ENCODE measurements at regions not wholly inside any gene's neighbourhood (a gene's known extent, or its start where the extent isn't known, plus 50 kb on each side); places are given as distances from the start of the nearest gene placed in this dataset.
"Not testable (repeated sequence)": the region's sequence is repeated elsewhere in the genome, so short reads cannot be mapped to it uniquely, and the experiment has no call there.

DNA sequence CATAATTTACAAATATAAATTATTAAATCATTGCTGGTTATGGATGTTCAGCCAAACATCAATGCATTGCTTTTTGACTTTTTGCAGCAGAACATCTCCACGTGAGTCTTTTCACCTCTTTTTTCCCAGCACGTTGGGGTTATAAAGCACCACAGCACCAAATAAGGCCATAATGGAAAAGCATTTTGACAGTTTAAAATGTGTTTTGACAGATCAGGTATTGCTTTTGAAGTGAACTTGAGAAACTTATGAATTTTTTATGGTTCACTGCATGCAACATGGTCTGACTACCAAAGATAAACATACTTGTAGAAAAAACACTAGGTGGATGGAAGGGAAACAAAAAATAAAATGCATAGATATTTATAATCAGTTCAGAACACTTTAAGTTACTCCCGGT lies 622.4 kb downstream of the HTR1B start:
- ATAC-seq (no peak), DNase-seq (no peak)

DNA sequence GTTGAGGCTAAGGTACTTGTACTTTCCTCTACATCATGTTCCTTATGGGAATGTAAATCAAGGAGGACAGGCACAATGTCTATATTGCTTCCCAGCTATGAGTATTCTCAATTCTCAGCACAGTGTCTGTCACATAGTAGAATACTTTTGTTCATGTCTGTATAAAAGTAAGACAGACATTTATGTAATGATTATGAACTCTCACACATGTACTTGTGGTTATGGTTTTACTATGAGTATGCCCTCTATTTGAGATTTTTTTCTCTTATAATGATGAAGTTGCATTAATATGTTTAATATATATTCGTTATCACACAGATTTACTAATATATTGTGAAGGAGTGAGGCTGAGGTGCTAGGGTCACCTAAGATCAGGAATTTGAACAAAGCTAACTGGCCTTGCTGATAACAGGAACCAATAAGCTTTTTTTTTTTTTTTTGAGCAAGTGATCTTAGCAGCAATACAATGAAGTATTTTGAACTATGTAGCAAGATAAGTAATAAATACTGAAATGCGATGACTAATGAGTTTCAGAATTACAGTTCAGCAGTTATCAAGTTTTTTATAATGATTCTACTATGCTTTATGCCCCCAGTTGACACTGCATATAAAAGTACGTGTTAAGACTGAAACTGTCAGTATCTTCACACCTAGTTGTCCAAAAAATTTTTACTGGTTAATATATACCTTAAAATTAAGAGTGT lies 623.1 kb downstream of the HTR1B start:
- ATAC-seq (no peak), DNase-seq (no peak)

DNA sequence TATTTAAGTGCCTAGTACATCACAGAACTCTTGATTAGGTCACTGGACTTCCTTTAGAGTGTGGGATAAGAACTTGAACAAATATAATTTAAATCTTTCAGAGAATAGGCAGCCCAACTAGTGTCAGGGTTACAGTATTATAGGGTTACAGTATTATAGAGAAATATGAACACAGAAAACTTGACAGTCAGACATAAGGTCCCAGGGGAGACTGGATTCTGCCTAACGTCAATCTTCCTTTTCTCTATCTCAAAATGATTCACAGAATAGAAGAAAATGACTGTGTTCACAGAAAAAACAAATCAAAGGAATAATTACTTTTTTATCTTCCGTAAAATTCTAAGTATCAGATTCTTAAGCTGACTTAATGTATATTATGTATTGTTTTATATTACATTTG lies 623.8 kb downstream of the HTR1B start:
- no peak for DNase-seq

DNA sequence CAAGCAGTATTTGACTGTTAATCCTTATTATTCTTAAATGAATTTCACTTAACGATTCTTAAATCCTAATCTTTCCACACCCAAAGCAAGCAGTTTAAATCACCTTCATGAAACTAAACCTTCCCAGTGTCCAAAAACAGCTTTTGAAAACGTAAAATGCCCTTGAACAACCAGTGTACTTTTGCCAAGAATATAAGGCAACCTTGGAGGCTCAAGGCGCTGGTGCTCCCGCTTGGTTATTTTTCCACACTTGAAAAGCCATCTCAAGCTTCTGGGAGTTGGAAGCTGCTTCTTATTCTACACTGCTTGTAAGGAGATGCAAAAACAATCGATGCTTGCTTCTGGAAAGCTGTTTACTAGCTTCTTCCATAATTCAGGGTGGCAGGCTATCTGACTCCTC lies 625.7 kb downstream of the HTR1B start:
- no peak for DNase-seq

More for the DNA sequence above, 623.8 kb downstream of the HTR1B start:
- no peak for ATAC-seq

DNA sequence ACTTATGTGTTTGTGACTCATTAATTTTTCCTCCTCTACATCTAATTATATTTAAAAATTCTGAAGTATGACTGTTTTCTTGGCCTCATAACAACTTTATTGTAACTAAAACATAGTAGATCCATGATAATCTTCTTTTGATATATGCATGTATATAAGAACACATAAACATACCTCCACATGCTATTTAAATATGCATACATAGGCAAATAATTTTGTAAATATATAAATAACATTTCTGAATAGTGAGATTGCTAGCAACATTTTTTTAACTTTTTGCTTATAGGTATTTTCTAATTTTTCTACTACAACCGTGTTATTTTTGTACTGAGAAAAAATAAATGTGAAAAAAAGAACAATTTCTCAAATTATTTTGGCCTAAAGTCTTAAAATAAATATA lies 627.6 kb downstream of the HTR1B start:
- DNase-seq (no peak), ATAC-seq (no peak)

More for the DNA sequence above, 625.7 kb downstream of the HTR1B start:
- ATAC-seq, result no peak

DNA sequence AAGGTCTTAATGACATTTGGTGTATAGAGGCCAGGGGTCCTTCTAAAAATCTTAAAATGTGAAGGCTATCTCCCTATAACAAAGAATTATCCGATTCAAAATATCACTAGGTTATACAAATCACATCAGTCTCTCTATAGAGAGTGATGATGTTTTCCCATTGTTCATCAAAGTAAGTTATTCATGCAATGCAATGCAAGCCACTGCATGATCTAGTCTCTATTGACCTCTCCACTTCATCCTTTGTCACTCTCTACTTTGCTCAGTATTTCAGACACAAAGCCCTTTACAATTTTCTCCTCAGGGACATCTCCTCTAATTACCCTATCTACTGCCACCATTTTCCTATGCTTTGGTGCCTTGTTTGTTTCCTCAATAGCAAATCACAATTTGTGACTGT lies 628.0 kb downstream of the HTR1B start:
- ATAC-seq, result no peak
- DNase-seq, result no peak

DNA sequence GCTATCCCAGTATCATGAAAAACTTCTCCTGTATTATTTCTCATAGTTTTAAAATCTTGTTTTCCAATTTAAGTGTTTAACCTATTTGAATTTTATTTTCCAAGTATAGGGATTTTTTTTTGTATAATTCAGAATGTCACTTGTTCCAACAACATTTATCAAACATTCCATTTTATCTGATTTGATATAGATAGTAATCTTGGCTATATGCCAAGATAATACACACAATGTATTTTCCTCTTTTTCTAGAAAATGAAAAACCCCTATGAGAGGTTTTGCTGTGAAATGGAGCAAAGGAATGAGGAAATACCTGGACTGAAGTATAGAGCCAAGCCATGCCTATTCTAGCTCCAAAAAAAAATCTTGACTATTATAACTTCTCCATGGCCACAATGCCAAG lies 628.9 kb downstream of the HTR1B start:
- ATAC-seq, result no peak
- no peak for DNase-seq

DNA sequence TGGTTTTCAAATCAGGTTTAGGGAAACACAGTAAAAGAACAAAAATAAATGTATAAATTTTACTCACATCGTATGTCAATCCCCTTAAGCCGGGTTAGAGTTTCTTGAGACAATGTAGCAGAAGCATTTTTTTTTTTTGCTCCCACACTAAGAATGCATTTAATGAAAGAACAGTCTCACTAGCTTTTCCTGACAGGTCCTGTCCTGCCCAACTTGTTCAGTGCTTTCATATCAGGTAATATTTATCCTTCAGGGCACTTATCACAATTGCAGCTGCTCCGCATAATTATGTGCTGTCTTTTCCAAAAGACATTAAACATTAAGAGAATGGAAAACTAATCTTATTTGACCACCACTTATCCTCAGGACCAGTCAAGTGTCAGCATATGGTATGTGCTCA lies 632.0 kb downstream of the HTR1B start:
- ATAC-seq (no peak), DNase-seq (no peak)

DNA sequence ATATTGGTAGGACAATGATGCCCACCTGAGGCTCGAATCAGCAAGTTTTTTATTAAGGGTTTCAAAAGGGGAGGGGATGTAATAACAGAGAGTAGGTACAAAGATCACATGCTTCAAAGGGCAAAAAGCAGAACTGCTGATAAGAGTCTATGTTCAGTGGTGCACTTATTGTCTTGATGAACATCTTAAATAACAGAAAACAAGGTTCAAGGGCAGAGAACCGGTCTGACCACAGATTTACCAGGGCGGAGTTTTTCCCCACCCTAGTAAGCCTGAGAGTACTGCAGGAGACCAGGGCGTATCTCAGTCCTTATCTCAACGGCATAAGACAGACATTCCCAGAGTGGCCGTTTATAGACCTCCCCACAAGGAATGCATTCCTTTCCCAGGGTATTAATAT lies 639.7 kb downstream of the HTR1B start:
- ATAC-seq, DNase-seq: not testable (repeated sequence)

DNA sequence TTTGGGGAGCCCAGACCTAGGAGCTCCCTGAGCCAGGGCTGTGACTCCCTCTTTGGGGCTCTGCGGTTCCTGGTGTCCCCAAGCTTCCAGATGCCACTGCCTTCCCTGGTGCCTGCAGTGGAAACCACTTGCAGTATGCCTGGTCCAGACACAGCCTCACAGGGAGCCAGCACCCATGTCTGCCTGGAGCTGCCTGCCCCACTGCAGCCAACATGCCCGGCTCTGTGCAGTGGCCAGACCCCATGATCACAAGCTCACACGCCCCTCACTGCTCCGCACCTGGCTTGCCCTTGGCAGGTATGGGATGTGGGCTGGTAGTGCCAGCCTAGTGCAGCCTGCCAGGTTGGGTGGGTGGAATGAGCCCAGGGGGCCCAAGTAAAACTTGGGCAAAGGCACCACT lies 644.8 kb downstream of the HTR1B start:
- peak; percentile 9 for ATAC-seq
- DNase-seq, result no peak

DNA sequence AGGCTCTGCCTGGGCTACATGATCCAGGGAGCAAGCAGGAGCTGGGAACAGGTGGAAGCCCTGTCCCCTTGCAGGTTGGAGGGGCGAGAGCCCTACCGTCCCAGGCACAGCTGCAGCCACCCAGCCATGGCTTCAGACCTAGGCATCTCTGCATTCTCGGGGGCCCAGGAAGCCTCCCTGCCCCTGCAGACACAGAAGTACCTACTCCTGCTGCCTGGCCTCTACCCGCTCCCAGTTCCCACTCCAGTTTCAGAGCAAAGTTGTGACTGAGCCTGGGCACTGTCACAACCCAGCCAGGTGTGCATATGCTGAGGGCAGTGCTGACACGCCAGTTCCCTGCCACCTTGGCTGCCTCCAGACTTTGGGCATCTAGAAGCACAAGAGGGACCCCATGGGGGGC lies 645.9 kb downstream of the HTR1B start:
- no peak for DNase-seq
- no peak for ATAC-seq

DNA sequence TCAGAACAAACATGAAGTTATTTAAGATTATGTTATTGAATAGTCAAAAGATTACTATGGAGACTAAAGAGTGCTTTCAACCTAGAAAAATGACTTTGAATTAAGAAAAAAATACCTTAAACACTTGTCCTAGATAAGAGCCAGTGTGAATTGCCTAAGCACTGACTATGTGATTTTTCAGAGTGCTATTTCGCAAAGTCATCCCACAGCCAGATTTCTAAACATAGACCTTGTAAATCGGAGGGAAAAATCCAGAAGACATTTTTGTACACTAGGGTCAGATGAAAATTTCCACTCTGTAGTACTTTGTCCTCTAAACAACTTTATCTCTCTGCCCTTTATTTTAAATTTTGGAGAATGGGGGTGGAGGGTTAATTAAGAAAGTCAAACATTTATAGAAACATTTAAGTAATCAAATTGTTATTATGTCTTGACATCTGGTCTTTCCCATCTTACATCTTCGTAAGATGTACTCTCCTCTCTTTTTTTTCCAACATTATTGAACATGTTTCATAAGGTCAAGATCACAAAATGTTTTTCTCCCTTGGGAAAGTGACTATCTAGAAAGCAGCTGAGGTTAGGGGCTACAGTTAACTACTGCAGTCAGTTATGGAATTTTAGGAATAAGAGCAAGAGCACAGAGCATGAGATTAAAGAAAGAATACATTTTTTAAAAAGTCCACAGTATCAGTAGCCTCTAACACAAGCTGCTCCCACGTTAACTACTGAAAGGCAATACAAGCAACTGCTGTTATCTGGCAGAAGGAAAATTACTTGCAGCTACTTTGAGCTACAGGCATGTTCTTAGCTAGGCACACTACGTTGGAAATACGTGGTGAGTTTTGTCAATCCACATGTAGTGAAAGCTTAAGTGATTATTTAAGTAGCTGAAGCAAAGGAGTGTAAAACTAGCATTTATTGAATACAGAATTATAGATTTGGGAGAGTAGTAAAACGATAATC lies 648.5 kb downstream of the HTR1B start:
- ATAC-seq (no peak), DNase-seq (no peak)

DNA sequence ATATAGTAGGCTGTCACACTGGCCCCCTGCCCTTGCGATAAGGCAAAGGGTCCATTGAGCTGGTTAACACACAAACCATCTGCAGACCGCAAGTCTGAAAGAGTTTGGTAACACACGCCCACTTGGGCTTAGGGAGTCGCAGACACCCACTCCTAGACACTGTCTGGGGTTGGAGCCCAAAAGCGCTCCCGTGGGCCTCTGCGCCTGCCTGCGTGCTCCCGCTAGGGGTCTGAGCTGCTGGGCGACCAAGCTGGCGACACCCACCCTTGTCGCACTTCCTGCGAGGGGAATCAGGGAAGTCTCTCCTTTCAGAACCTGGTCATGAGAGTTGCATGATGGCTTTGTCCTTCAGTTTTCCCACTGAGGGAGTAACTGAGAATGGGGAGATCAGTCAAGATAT lies 653.0 kb downstream of the HTR1B start:
- no peak for ATAC-seq
- no peak for DNase-seq

DNA sequence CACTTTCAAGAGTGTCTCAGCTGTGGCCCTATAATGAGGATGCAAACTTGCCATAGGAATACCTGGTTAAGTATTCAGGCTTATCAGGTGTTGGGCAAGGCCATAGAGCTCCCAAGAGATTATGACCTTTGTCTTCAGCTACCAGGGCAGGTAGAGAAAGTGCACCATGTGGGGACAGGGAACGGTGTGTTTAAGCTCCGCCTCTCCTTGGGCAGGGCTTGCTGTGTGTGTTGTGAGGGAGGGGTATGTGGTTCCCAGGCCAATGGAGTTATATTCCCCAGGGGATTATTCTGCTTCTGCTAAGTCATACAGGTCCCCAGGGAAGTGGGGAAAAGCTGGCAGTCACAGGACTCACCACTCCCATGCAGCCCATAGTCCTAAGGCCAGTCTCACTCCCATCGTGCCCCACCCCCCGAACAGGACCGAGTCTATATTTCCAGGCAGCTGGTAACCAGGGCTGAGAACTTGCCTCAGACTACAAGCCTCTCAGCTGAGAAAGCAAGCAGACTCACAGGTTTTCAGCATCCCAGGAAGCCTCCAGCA lies 660.2 kb downstream of the HTR1B start:
- no peak for ATAC-seq
- no peak for DNase-seq

DNA sequence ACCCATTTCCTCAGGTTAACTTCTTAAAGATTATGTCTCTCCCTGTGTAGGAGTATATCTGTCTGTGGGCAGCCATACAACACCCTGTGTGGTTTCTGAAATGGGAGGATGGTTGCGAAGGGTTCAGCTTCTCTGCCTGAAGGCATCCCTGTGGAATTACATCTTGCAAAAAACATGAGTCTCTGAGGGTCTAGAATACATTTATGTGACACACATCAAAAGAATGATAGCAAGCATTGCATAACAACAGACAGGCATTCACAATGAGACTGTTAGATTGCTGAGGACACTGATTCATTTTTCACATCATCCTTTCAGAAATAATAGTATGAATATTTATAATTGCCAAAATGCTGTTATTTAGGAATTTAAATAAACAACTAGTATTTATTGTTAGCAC lies 670.9 kb downstream of the HTR1B start:
- ATAC-seq (no peak), DNase-seq (no peak)

DNA sequence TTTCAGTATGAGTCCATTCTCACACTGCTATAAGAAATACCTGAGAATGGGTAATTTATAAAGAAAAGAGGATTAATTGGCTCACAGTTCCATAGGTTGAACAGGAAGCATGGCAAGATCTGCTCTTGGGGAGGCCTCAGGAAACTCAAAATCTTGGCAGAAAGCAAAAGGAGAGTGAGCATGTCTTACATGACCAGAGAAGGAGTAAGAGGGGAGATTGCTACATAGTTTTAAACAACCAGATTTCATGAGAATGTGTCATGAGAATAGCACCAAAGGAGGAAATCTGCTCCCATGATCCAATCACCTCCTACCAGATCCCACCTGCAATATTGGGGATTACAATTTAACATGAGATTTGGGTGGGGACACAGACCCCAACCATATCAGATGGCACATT lies 672.4 kb downstream of the HTR1B start:
- no peak for DNase-seq
- ATAC-seq, result no peak

DNA sequence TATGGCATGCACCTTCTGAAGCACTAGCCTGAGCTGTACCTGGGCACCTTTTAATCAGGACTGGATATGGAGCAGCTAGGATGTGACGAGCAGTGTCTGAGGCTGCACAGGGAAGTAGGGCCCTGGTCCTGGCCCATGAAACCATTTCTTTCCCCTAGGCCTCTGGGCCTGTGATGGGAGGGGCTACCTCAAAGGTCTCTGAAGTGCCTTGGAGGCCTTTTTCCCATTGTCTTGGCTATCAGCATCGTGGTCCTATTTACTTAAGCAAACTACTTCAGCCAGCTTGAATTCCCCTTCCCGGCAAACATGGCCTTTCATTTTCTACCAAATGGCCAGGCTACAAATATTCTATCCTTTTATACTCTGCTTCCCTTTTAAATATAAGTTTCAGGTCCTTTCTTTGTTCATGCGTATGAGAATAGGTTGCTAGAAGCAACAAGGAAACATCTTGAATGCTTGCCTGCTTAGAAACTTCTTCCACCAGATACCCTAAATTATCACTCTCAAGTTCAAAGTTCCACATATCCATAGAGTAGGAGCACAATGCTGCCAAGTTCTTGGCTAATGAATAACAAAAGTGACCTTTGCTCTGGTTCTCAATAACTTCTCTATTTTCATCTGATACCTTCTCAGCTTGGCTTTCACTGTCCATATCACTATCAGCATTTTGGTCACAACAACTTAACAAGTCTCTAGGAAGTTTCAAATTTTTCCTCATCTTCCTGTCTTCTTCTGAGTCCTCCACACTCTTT lies 673.1 kb downstream of the HTR1B start:
- DNase-seq, result no peak
- no peak for ATAC-seq

DNA sequence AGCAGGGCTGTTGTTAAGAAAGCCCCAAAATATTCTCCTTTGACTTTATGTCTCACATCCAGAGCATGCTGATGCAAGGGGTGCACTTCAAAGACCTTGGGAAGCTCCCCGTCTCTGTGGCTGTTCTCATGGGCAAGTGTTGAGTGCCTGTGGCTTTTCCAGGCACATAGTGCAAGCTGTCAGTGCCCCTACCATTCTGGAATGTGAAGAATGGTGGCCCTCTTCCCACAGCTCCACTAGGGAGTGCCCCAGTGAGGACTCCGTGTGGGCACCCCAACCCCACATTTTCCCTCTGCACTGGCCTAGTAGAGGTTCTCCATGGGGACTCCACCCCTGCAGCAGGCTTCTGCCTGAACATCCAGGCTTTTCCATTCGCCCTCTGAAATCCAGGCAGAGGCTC lies 673.7 kb downstream of the HTR1B start:
- no peak for ATAC-seq

DNA sequence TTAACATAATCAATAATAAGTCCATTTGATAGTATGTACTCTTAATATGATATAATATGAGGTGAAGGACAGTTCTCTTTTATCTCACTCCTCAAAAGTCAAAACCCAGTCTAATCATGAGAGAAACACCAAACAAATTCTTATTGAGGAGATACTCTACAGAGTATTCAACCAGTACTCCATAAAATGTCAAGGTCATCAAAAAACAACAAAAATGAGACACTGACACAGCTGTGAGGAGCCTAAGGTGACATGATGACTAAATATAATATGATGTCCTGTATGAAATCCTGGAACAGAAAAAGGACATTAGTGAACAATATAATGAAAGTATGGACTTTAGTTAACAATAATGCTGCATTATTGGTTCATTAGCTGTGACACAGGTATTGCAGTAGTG lies 675.1 kb downstream of the HTR1B start:
- ATAC-seq (no peak), DNase-seq (no peak)

More for the DNA sequence above, 673.7 kb downstream of the HTR1B start:
- DNase-seq, result no peak

DNA sequence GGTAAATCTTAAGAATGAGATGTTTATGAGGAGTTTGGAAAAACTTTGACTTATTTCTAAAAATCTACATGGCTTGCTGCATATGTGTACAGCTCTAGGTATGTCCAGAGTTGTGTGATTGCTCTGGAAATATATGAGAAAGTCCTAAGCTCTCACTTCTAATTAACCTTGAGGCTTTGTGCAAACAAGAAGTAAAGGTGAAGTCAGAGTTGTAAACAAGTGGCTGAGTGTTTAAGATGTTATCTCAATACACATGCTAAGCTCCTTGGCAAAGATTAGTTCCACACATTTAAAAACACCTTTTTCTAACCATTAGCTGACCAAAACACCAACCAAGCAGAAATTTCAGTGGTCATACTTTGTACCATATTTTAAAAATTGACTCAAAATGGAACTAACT lies 684.2 kb downstream of the HTR1B start:
- ATAC-seq, result no peak
- DNase-seq, result no peak

DNA sequence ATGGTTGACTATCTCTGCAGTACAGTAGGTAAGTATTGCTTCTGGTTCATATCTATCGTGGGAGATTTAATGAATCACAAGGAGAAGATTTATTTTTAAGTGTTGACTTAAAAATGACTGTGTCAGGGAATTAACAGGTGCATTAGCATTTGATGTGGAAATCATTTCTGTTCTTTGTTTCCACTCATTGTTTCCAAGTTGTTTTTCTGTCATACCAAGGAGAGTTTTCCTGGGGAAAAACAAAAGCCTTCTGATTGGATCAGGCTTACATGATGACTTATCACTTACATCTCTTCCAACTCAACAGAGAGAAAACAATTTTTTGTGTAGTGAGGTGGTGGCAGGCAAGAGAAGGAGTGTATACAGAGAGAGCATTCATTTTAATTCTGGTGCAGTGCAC lies 686.4 kb downstream of the HTR1B start:
- ATAC-seq (no peak), DNase-seq (no peak)

DNA sequence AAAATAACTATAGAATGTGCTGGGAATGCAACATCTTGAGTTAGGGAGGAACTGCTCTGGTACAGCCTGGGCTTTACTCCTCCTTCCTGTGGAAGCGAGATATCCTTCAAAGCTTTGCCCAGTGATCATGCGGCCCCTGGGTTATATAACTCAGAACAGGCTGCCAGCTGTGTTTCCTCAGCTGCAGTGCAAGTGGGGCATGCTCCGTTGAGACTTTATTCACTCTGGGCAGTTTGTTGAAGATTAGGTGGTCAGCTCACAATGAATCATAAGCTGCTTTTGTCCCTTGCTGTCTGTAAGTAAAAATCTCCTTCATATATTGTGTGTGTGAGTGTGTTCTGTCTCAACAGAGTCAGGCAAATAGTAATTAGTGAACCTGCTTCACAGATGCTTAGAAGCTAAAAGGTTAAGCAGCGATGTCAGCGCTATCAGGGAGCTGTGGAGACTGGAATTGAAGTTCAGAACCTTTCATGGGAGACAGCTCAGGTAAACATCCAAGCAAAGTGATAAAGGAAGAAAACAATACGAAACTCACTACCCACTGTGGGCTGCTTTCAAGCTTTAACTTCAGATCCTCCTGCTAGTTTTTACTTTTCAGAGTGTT lies 688.4 kb downstream of the HTR1B start:
- no peak for DNase-seq

More for the DNA sequence above, 688.4 kb downstream of the HTR1B start:
- ATAC-seq, result no peak

Measured in stimulated activated naive CD8-positive, alpha-beta T cell treated with anti-CD3 and anti-CD28 coated beads, Interleukin-15, Interleukin-2, amounts not matched to agents 100 U/mL and 50 U/mL, for 24 hours (primary cell).